Natural killer cell treated with Interleukin-12 subunit alpha and Interleukin-12 subunit beta and Interleukin-15 and Interleukin-18, amount 100 ng/mL, for 72 hours (primary cell): ENCODE measurements at regions not wholly inside any gene's neighbourhood (a gene's known extent, or its start where the extent isn't known, plus 50 kb on each side); places are given as distances from the start of the nearest gene placed in this dataset.

Experiments used
- ATAC-seq, 2 donors: fragments of 150-1000 bp; cut with Tn5 transposase in 1 of 2; sonication (Bioruptor Pico), chemical (Tn5 transposase) in 1 of 2; 2 replicates each; pipeline ENCODE4 v1.10.0; 2021
- DNase-seq: peaks from one replicate; pipeline ENCODE4 v3.0.0; 2022; ENCODE audit warnings: low spot score
- H3K27ac Mint-ChIP-seq, 2 donors: 1 replicate in 1 of 2; 2 replicates in 1 of 2; pipeline ENCODE4 v1.8.0; 2022; ENCODE audit warnings: mixed read lengths in 2 of 2, mild to moderate bottlenecking in 1 of 2, moderate library complexity in 1 of 2
- H3K27me3 Mint-ChIP-seq, 2 donors: 1 replicate in 1 of 2; 2 replicates in 1 of 2; pipeline ENCODE4 v1.8.0; 2022; ENCODE audit warnings: mixed read lengths in 2 of 2
- H3K36me3 Mint-ChIP-seq: one replicate; pipeline ENCODE4 v1.8.0; 2022; ENCODE audit warnings: mixed read lengths
- H3K4me1 Mint-ChIP-seq, 2 donors: 1 replicate in 1 of 2; 2 replicates in 1 of 2; pipeline ENCODE4 v1.8.0; 2022; ENCODE audit warnings: low read depth in 2 of 2, mixed read lengths in 2 of 2, mild to moderate bottlenecking in 1 of 2
- H3K4me3 Mint-ChIP-seq: one replicate; pipeline ENCODE4 v1.8.0; 2022; ENCODE audit warnings: mixed read lengths
- H3K9me3 Mint-ChIP-seq: 2 replicates; pipeline ENCODE4 v1.8.0; 2022; ENCODE audit warnings: mixed read lengths

GRCh38 chr2:74036010-74036409, 51.3 kb downstream of the TET3 start:
- peak overlapping the region; percentile 3 to 32 for H3K27ac Mint-ChIP-seq
- no peaks in the 10 kb centered on the region for H3K27me3 Mint-ChIP-seq
- no peaks in the 10 kb centered on the region for H3K36me3 Mint-ChIP-seq
- ATAC-seq = no peak
- H3K9me3 Mint-ChIP-seq = peaks cover 3% of the 10 kb centered on the region
- H3K4me1 Mint-ChIP-seq = peaks cover 78 to 80% of the 10 kb centered on the region in 2 donors
- no peak for DNase-seq
- peak overlapping the region; percentile 21 for H3K4me3 Mint-ChIP-seq

GRCh38 chr2:74036450-74037195, 51.9 kb downstream of the TET3 start:
- H3K4me1 Mint-ChIP-seq = peaks cover 78 to 80% of the 10 kb centered on the region in 2 donors
- no peaks in the 10 kb centered on the region for H3K36me3 Mint-ChIP-seq
- no peaks in the 10 kb centered on the region for H3K27me3 Mint-ChIP-seq
- H3K4me3 Mint-ChIP-seq = peak overlapping the region; percentile 30
- no peak for DNase-seq
- ATAC-seq = no peak
- peaks cover 3% of the 10 kb centered on the region for H3K9me3 Mint-ChIP-seq
- peak overlapping the region; percentile 3 to 32 for H3K27ac Mint-ChIP-seq

GRCh38 chr2:74037379-74037860, 52.7 kb downstream of the TET3 start:
- DNase-seq (no peak), ATAC-seq (no peak)
- Mint-ChIP-seq H3K9me3 (peaks cover 3% of the 10 kb centered on the region), H3K27ac (peak overlapping the region; percentile 32 to 47), H3K4me3 (peak overlapping the region; percentile 30), H3K4me1 (peaks cover 72 to 76% of the 10 kb centered on the region in 2 donors), H3K27me3 (no peaks in the 10 kb centered on the region), H3K36me3 (no peaks in the 10 kb centered on the region)

- Mint-ChIP-seq H3K36me3 (no peaks in the 10 kb centered on the region), H3K4me3 (peak overlapping the region; percentile 6), H3K27ac (peak overlapping the region; percentile 14 to 50), H3K27me3 (no peaks in the 10 kb centered on the region), H3K9me3 (peaks cover 3% of the 10 kb centered on the region), H3K4me1 (peaks cover 59 to 72% of the 10 kb centered on the region in 2 donors)
- no peak for ATAC-seq
- DNase-seq = no peak
Measured at GRCh38 chr2:74039611-74040010, 54.9 kb downstream of the TET3 start.

- H3K27ac Mint-ChIP-seq = peak overlapping the region; percentile 32 to 64
- peaks cover 3% of the 10 kb centered on the region for H3K9me3 Mint-ChIP-seq
Measured at GRCh38 chr2:74041182-74041581, 56.5 kb downstream of the TET3 start.

GRCh38 chr2:74041726-74042125, 57.0 kb downstream of the TET3 start:
- H3K36me3 Mint-ChIP-seq = no peaks in the 10 kb centered on the region
- DNase-seq (no peak), ATAC-seq (no peak)
- peak overlapping the region; percentile 32 to 64 for H3K27ac Mint-ChIP-seq
- peaks cover 56 to 73% of the 10 kb centered on the region in 2 donors for H3K4me1 Mint-ChIP-seq
- no peak overlapping the region for H3K4me3 Mint-ChIP-seq
- H3K9me3 Mint-ChIP-seq = peaks cover 3% of the 10 kb centered on the region
- no peaks in the 10 kb centered on the region for H3K27me3 Mint-ChIP-seq

More at GRCh38 chr2:74041182-74041581, 56.5 kb downstream of the TET3 start:
- no peak for ATAC-seq
- peaks cover 61 to 78% of the 10 kb centered on the region in 2 donors for H3K4me1 Mint-ChIP-seq
- H3K27me3 Mint-ChIP-seq = no peaks in the 10 kb centered on the region
- H3K36me3 Mint-ChIP-seq = no peaks in the 10 kb centered on the region
- peak overlapping the region; percentile 58 for H3K4me3 Mint-ChIP-seq
- no peak for DNase-seq

- H3K27ac Mint-ChIP-seq = peak overlapping the region in 1 of 2 donors; percentile 61
- no peak overlapping the region for H3K4me3 Mint-ChIP-seq
- DNase-seq = no peak
- no peak for ATAC-seq
- no peaks in the 10 kb centered on the region for H3K36me3 Mint-ChIP-seq
- H3K27me3 Mint-ChIP-seq = no peaks in the 10 kb centered on the region
- H3K4me1 Mint-ChIP-seq = peaks cover 48 to 69% of the 10 kb centered on the region in 2 donors
- H3K9me3 Mint-ChIP-seq = peaks cover 3% of the 10 kb centered on the region
Measured at GRCh38 chr2:74042606-74043005, 57.9 kb downstream of the TET3 start.

GRCh38 chr2:74043345-74044329, 58.9 kb downstream of the TET3 start:
- no peaks in the 10 kb centered on the region for H3K27me3 Mint-ChIP-seq
- H3K36me3 Mint-ChIP-seq = no peaks in the 10 kb centered on the region
- H3K4me1 Mint-ChIP-seq = peaks cover 43 to 65% of the 10 kb centered on the region in 2 donors
- peaks cover 3% of the 10 kb centered on the region for H3K9me3 Mint-ChIP-seq
- ATAC-seq (no peak), DNase-seq (no peak)
- H3K27ac Mint-ChIP-seq = peak overlapping the region in 1 of 2 donors; percentile 61
- no peak overlapping the region for H3K4me3 Mint-ChIP-seq

GRCh38 chr2:74044999-74045398, 60.3 kb downstream of the TET3 start:
- no peaks in the 10 kb centered on the region for H3K27me3 Mint-ChIP-seq
- DNase-seq (no peak), ATAC-seq (no peak)
- no peak overlapping the region for H3K27ac Mint-ChIP-seq
- no peaks in the 10 kb centered on the region for H3K36me3 Mint-ChIP-seq
- peaks cover 37 to 61% of the 10 kb centered on the region in 2 donors for H3K4me1 Mint-ChIP-seq
- no peak overlapping the region for H3K4me3 Mint-ChIP-seq
- peaks cover under 1% of the 10 kb centered on the region for H3K9me3 Mint-ChIP-seq

- Mint-ChIP-seq H3K36me3 (no peaks in the 10 kb centered on the region), H3K4me3 (no peak overlapping the region), H3K4me1 (peaks cover 32 to 56% of the 10 kb centered on the region in 2 donors), H3K9me3 (no peaks in the 10 kb centered on the region), H3K27me3 (no peaks in the 10 kb centered on the region), H3K27ac (no peak overlapping the region)
- ATAC-seq (no peak), DNase-seq (no peak)
Measured at GRCh38 chr2:74045454-74045853, 60.7 kb downstream of the TET3 start.

- ATAC-seq = peak in 1 of 2 donors; percentile 12
- Mint-ChIP-seq H3K9me3 (no peaks in the 10 kb centered on the region), H3K27me3 (no peaks in the 10 kb centered on the region), H3K4me1 (peaks cover 32 to 54% of the 10 kb centered on the region in 2 donors), H3K4me3 (no peak overlapping the region), H3K27ac (no peak overlapping the region), H3K36me3 (no peaks in the 10 kb centered on the region)
- DNase-seq = no peak
Measured at GRCh38 chr2:74046441-74046840, 61.7 kb downstream of the TET3 start.

GRCh38 chr2:74047152-74047551, 62.4 kb downstream of the TET3 start:
- Mint-ChIP-seq H3K4me3 (no peak overlapping the region), H3K27me3 (no peaks in the 10 kb centered on the region), H3K36me3 (no peaks in the 10 kb centered on the region), H3K4me1 (peaks cover 34 to 53% of the 10 kb centered on the region in 2 donors), H3K9me3 (no peaks in the 10 kb centered on the region), H3K27ac (no peak overlapping the region)
- DNase-seq = no peak
- ATAC-seq = no peak

- Mint-ChIP-seq H3K4me3 (no peak overlapping the region), H3K36me3 (no peaks in the 10 kb centered on the region), H3K27ac (peak overlapping the region in 1 of 2 donors; percentile 22), H3K4me1 (peaks cover 30 to 50% of the 10 kb centered on the region in 2 donors), H3K27me3 (no peaks in the 10 kb centered on the region), H3K9me3 (no peaks in the 10 kb centered on the region)
- DNase-seq (no peak), ATAC-seq (no peak)
Measured at GRCh38 chr2:74048147-74048546, 63.4 kb downstream of the TET3 start.
